GM18502 (cell line): ENCODE measurements at regions not wholly inside any gene's neighbourhood (a gene's known extent, or its start where the extent isn't known, plus 50 kb on each side); places are given as distances from the start of the nearest gene placed in this dataset.
A peak's percentile ranks its signal among the peaks of the same experiment; 100 is the strongest.
"Not testable (repeated sequence)": the region's sequence is repeated elsewhere in the genome, so short reads cannot be mapped to it uniquely, and the experiment has no call there.

Experiments
- ATAC-seq: cut with Tn5 transposase; IDR thresholded peaks from one replicate; pipeline ENCODE4 v1.9.1; 2021; ENCODE audit warnings: mild to moderate bottlenecking; ENCODE audit not compliant: unreplicated experiment, poor library complexity

DNA sequence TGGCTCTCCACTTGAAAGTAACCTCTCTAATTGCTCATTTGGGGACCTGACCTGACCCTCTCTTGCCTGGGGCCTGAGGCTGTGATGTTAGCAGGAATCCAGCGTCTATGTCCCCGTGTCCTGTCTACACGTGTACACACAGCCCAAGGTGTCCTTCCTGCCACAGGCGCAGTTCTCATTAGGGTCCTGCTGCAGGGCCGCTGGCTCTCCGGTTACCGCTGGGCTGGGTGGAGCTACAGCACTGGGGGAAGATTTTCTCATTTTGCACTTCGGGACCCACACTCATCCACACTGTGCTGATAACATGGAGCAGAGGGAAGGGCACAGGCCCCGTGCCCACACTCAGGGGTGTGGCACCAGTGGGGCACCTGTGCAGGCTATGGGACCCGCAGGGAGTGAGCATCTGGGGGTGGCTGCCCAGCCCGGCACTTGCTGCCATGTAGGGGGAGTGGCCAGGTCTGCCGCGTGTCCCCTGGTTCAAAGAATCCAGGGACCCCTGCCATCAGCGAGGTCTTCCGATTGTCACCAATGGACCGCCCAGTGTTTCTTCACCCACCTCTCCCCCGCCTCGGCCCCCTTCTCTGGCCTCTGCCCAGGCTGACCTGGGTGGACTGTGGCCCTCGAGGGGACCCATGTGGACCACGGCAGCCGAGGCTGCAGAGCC lies 98.7 kb upstream of the SFSWAP start:
- no peak for ATAC-seq

DNA sequence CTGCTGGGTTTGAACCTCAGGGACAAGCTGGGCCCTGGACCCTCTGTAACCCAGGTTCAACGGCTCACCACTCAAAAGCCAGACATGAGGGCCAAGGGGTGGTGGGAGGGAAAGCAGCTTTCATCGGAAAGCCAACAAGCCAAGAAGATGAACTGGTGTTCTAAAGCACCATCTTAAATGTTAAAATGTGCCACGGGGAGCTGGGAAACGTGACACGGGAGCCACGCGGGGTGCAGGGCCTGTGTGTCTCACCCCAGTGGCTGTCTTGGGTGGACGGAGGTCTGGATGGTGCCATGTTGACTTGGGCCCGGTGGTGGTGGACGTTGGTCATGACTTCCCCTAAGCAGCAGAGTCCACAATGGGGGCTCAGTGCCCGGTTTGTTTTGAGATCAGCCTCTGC lies 97.7 kb upstream of the SFSWAP start:
- no peak for ATAC-seq

DNA sequence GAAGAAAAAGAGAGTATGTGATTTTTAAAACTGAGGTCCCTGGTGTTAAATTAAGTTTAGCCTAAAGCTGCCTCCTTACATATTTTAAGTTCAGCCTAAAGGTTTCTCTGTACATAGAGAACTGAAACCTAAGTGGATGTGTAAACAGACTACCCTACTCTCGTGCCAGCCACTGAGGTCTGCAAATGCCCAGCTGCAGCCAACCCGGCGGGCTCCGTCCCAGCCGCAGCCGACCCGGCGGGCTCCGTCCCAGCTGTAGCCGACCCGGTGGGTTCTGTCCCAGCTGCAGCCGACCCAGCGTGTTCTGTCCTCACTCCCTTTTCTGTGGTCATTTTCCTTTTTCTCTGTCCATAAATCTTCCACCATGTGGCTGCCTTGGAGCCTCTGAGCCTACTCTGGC lies 97.2 kb upstream of the SFSWAP start:
- peak; percentile 63 for ATAC-seq

DNA sequence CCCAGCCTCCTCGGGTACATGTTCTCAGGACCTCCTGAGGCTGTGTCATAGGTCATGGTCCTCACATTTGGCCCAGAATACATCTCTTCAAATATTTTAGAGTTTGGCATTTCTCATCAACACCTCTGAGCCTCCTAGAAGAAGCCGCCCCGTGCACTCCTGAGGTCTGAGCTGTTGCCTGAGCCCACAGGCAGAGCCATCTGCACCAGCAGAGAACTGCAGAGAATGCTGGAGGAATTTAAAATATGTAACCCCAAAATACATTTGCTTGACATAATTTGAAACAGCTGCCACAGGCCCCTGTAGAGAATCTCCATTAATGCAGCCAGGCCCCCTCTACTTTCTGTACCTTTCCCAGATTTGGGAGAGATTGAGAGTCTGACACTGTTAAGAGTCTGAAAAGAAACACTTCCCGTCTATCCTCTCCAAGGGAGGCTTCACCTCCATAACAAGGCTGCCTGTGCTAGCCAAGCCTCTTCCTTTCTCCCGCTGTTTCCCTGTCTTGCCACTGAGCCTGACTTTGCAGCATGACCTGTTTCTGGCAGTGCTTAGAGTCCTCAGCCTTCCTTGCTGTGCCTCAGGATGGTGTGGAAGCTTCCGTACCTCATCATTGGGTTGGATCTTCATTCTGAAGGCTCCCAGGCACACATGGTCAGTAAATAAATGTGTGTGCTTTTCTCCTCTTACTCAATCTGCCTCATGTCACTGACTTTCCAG lies 95.4 kb upstream of the SFSWAP start:
- no peak for ATAC-seq

DNA sequence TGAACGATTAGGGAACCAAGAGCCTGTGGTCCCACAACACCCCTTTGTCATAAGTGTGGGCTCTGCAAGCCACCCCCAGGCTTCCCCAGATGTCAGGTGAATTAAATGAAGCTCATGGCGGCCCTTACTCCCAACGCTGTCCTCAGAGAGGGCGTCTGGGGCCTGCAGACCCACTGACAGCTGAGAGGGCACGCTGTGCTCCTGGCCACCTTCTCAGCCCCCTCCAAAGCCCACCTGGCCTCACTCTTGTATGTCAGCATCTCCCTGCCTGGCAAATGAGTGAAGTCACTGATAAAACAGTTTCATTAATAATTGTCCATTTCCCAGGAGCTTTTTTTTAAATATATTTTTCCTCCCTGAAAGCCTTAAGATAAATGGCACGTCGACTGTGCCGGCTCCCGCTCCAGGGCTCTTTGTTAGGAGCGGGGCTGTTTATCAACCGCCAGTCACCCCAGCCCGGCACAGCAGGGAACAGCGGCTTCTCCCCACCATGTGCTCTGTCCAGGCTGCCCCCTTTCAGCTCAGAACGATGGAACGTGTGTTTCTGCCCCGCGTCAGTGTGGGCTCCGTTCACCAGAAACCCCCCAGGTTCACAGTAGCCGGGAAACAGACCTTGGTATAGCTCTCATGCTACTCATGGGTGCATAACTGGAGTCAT lies 94.7 kb upstream of the SFSWAP start:
- no peak for ATAC-seq

DNA sequence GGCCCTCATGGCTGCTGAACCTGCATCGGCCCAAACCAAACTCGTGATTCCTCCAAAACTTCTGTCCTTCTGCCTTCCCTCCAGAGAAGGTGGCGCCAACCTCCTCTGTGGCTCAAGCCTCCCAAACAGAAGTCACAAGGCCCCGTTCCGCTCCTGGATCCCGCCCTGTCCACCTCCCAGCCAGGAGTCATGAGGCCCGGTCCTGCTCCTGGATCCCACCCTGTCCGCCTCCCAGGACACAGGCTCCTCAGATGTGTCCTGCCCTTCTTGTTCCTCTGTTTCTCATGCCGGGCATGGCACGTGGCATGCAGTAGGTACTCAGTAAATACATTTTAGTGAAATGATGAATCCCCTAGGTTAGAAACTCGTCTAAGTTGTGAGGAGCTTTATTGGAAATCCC lies 94.2 kb upstream of the SFSWAP start:
- no peak for ATAC-seq

DNA sequence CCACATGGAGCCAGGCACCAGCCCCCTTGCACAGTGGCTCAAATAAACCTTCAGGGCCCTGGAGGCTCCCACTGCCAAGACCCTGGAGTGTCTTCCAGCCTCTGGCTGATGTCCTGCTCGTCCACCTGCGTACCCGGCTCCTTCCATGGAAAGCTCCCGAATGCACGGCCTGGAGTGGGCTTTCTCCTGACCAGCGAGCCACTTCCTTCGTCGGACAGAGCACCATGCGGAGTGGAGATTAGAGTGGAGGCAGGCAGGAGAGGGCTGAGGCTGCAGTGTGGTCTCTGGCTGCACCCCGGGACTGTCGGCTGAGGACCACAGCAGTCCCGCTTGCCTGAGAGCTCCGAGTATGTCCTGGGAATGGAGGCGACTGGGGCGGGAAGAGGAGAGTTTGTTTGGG lies 93.7 kb upstream of the SFSWAP start:
- no peak for ATAC-seq

DNA sequence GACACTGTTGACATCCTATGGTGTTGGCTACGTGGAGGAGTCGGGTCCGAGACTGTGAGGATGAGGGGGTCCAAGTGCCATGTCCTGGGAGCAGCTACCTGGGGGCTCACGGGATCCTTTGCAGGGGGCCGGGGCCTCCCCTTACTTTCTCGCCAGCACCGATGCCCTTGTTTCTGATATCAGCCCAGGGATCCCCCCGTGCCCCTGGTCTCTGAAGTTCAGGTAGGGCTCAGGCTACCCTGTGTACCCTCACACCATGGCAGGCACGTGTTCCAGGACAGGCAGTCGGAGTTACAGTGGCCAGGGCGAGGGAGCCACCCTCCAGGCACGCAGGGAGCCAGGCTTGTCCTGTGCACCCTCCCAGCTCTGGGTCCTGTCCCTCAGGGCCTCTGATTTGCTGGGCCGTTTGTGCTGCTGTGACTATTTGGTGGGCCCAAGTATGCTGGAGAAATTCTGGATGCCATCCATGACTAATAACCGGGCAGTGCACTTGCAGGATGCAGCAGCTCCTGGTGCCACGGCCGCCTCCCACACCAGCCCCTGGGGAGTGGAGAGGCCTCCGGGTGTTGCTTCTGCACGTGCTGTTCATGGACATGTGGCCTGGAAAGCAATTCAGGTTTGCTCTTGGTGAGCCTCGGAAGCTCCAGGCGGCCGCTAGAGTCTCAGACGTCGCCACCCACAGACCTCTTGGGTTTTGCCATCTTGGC lies 93.1 kb upstream of the SFSWAP start:
- ATAC-seq = no peak

DNA sequence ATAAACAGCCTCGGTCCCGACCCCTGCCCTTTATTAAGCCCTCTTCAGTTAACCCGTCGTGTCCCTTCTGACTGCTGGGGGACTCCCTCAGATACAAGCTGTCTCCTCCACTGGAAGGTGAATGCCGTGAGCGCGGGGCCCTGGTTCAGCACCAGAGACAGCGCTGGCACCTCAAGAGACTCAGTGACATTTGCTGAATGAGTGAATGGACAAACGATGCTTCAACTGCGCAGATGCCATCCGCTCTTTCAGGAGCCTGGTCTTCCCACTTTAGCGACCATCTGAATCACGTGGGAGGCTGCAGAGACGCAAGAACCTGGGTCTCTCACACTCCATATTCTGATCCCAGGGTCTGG lies 92.6 kb upstream of the SFSWAP start:
- ATAC-seq = no peak

DNA sequence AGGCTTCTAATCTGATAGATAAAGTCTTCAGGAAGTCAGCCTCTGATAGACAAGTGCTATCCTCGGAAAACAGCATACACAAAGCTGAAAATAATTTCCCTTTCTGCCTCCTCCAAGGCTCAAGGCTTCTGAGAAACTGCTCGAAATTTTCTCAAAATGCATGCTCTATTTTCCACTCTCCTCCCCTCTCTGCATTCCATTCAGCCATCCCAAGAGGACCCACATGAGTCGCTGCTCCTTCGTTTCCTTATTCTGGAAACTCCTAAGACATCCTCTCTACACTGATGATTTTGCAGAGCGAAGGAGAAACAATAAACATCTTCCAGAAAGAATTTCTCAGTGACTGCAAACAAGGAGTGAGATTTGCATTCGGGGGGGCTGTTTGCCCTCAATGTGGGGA lies 92.2 kb upstream of the SFSWAP start:
- ATAC-seq = no peak

DNA sequence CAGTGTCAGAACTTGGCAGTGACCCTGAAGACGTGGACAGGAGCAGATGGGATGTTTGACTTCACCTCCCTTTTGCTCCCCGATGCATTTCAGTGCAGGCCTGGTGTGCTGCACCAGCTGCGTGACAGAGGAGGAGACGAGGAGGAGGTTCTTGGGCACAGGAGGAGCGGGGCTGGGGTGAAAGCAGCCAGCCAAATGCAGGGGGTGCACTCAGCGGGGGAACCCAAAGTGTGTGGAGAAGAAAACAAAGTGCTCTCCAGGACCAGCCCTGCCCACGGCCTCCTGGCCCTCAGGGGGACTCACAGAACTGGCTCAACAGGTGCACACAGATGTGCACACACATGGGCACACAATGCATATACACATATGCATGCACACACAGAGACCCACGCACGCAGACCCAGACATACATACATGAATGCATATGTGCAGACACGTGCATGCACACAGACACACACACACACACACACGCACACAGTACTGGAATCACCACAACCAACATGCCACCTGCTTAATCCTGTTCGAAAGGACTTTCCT lies 91.7 kb upstream of the SFSWAP start:
- ATAC-seq = no peak

DNA sequence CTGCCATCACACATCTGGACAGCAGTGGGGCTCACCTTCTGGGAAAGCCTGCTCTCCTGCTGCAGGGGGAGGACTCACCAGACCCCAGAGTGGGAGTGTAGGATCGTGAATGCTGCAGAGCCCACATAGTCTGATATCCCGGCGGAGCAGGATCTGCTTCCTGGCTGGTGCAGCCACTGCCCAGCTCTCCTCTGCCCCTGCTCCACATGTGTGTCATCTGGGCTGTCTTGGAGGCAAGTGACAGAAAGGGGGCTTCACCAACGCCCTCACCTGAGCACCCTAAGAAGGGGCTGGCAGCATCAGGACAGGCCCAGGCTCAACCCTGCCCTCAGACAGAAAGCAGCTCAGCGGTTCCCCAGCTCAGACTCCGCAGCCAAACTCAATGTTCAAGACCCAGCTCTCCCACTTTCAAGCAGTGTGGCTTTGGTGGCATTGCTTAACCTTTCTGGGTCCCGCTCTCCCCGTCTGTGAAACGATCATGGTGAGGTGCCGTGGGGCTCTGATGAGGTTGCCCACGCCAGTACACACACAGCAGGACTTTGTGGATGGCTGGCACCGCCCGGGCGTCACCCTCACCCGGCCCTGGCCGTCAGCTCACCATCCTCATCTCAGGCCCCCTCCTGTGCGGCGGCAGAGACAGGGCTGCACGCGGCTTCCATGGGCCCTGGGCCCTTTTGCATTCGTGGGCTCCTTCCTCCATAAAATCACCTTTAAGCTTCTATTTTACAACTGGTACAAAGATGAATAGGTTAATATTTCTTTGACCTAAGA lies 91.0 kb upstream of the SFSWAP start:
- ATAC-seq = no peak

DNA sequence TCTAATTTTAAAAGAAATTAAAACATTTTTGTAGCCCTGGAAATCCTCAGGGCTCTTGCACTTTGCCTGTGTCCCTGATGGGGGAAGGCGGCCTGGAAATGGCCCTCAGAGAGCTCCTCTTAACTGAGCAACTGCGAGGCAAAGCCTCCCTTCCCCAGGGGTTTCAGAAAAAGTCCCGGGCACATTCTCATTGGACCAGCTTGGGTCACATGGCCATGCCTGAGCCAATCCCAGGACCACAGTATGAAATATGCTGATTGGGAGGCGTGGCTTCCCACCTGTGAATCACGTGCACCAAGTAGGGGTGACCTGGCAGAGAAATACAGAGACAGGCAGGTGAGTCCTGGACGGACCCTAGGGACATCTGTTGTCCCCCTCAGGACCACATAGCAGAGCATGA lies 90.4 kb upstream of the SFSWAP start:
- ATAC-seq = no peak

DNA sequence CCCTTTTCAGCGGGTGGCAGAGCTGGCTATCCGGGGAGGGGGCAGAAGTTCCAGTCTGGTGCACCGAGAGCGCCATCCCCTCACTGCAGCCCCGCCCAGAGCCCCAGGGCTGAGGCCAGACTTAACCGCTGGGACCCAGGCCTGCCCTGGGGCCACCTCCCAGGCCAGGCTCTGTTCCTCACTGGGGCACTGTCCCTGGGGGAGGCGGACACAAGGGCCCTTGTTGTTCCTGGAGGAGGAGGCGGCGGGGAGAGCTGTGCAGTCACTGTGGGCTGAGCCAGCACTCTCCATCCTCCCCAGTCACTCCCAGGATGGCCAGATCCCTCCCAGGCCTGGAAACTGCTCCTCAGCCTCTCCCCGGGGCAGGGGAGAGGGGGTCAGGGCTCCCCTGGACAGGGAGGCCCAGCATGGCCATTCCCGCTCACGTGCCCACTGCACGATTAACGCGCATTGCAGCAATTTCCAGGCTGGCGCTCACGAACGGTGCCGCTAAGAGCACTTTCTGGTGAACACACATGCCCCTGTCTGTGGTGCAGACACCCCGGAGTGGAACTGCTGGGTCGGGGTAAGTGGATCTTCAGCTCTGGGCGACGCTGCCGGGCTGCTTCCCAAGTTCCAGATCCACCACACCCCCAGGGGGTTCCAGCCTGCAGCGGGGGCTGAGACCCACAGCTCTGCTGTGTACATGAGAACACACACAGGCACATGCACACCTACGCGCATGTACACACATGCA lies 89.8 kb upstream of the SFSWAP start:
- ATAC-seq = no peak

DNA sequence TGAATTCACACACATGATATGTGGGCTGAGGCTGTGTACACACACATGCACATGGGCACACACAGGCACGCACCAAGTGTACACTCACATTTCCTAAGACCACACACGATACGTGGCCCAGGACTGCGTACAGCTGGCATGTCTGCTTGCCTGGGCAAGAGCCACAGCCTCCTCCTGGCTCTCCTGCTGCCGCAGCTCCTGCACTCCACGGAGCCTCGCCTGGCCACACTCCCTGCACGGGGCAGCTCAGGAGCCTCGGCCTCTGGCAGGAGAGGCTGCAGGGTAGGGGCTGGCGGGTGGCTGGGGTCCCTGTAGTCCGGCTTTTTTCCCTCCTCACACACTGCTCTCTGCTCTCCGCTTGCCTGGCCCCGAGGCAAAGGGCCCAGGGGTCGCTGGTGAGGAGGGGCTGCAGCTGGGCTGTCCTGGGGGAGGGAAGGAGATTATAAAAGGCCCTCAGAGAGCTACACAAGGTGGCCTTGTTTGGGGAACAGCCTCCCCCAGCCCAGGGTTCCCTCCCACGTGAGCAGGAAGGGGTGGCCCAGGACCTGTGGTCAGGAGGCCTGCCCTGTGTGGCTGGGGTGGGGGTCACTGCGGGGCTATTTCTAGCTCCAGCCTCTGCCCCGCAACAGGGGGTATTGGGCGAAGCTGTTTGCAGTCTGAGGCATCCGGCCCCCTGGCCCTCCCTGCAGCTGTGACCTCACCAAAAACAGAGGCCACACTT lies 89.0 kb upstream of the SFSWAP start:
- ATAC-seq = no peak

DNA sequence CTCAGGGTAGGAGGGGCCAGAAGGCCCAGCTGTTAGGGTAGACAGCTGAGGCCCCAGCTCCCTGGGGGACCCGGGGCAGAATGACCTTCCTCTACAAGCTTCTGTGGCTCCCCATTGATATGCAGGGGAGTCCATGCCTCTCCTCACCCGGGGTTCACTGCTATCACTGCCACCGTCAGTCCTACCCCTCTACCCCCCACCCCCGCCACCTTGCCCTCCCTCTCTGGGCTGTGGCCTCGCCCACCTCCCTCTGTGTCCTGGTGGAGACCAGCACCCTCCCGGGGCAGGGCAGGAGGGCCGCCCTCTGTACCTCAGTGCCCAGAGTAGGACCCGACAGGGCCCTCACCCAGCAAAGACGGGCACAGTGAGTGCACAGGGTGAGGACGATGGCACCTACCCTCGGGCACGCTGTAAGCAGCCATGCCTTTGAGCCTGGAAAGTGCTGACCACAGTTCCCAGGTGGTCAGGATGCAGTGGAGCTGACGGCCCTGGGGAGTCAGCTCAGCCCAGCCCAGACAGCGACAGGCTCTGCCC lies 88.4 kb upstream of the SFSWAP start:
- ATAC-seq = no peak

DNA sequence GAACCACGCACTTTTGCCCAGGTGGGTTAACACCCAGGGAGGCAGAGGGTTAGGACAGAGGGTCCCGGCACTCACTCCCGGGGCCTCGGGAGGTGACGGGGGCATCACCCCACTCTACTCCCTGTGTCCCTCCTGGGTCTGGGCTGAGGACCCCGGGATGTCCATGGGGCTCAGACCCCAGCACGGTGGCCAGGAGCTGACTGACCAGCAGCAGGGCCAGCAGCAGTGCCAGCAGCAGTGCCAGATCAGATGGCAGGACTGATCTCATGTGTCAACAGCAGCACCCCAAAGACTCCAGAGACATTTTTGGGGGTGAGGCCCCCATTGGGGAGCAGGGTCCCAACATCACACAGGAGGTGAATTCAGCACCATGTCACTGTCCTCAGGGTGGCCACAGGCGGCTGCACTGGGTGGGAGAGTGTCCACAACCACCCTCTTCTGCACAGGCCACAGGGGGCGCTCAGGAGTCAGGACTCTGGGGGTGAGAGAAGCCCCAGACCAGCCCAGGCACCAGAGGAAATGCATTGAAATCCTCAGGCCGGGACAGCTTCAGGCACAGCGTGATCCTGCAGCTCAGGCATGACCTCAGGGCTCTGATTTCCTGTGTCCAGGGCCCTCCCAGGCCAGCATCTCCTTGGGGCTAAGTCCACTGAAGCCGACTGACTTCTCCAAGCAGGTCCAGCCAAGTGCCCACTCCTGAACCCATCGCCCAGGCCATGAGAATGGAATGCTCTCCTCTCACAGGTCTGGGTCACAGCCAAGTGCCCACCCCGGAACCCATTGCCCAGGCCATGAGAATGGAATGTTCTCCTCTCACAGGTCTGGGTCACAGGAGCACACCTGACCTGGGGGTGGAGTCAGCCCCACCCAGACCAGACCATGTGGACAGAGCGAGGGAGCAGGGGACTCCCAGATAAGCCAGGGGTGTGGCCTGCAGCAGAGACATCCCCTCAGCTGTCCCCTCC lies 87.2 kb upstream of the SFSWAP start:
- ATAC-seq = not testable (repeated sequence)

DNA sequence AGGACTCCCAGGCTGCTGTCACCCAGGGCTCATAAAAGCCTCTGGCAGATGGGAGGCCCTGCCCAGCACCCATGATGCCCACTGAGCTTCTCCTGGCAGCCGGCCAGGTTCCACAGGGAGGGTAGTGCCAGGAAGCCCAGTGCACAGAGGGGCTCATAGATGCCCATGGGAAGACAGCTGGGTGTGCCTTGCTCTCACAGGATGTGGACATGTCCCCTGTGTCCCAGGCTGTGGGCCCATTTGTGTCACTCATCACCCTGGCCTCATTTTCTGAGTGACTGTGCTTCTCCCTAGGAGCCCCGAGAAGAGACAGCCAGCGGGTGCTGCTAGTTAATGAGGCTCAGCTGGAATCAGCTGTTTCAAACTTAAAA lies 86.5 kb upstream of the SFSWAP start:
- not testable (repeated sequence) for ATAC-seq
